ENCODE measurements at regions not wholly inside any gene's neighbourhood (a gene's known extent, or its start where the extent isn't known, plus 50 kb on each side); places are given as distances from the start of the nearest gene placed in this dataset.

GRCh38 chr17:73872816-73873215 lies 228.6 kb upstream of the SDK2 start:
- TF ChIP-seq POLR2A (IDR thresholded peaks at IDR 0.05) (no peak), CTCF (IDR thresholded peaks at IDR 0.05) (no peak)
